ENCODE measurements at regions not wholly inside any gene's neighbourhood (a gene's known extent, or its start where the extent isn't known, plus 50 kb on each side); places are given as distances from the start of the nearest gene placed in this dataset.
A peak's percentile ranks its signal among the peaks of the same experiment; 100 is the strongest.

- no peak for TF ChIP-seq USF2 (IDR thresholded peaks at IDR 0.05; ENCODE audit: low read length)
- TF ChIP-seq PHF8 (conservative IDR thresholded peaks at IDR 0.05; ENCODE audit: low read depth, low read length), result no peak
- no peak for TF ChIP-seq CBX8 (IDR thresholded peaks at IDR 0.05; ENCODE audit: borderline replicate concordance, low read depth, low read length)
- TF ChIP-seq MAX (IDR thresholded peaks at IDR 0.05), result no peak
- no peak for TF ChIP-seq E2F6 (IDR thresholded peaks at IDR 0.05)
- no peak for TF ChIP-seq RBBP5 (IDR thresholded peaks at IDR 0.05; ENCODE audit: borderline replicate concordance, low read depth, low read length)
- no peak for TF ChIP-seq SUZ12 (IDR thresholded peaks at IDR 0.05; ENCODE audit: low read length)
- no peak for TF ChIP-seq ATF2 (IDR thresholded peaks at IDR 0.05; ENCODE audit: low read length)
- TF ChIP-seq EGR1 (IDR thresholded peaks at IDR 0.05; ENCODE audit: borderline replicate concordance, low read depth, low read length), result no peak
- TF ChIP-seq HDAC2 (IDR thresholded peaks at IDR 0.05; ENCODE audit: borderline replicate concordance in 1 of 2, low read depth in 2 of 2, low read length in 2 of 2), result no peak
- peak; percentile 66; the same call in 1 of the 2 replicates for TF ChIP-seq TEAD4 (IDR thresholded peaks at IDR 0.05; ENCODE audit: low read depth, low read length)
- no peak for TF ChIP-seq EP300 (IDR thresholded peaks at IDR 0.05; ENCODE audit: borderline replicate concordance in 1 of 2, low read depth in 2 of 2, low read length in 2 of 2)
- no peak for TF ChIP-seq EZH2 (IDR thresholded peaks at IDR 0.05; ENCODE audit: low read depth, low read length, severe bottlenecking)
- TF ChIP-seq KDM5A (IDR thresholded peaks at IDR 0.05; ENCODE audit: low read length), result no peak
- TF ChIP-seq POU5F1 (IDR thresholded peaks at IDR 0.05; ENCODE audit: low read depth, low read length), result no peak
- TF ChIP-seq SIRT6 (IDR thresholded peaks at IDR 0.05; ENCODE audit: low read length), result no peak
- no peak for TF ChIP-seq MAFK (IDR thresholded peaks at IDR 0.05; ENCODE audit: low read depth, low read length)
- no peak for TF ChIP-seq CHD1 (IDR thresholded peaks at IDR 0.05; ENCODE audit: low read depth, low read length)
- TF ChIP-seq TAF1 (IDR thresholded peaks at IDR 0.05; ENCODE audit: low read depth, low read length), result 0 out of 2 replicates have a peak, but pooled peaks have one; percentile 24
- no peak for TF ChIP-seq GABPA (IDR thresholded peaks at IDR 0.05; ENCODE audit: borderline replicate concordance, insufficient read depth, low read length)
Observed at GRCh38 chr12:46669720-46670119, 156.1 kb downstream of the SLC38A4 start (continued).
